ENCODE measurements at regions not wholly inside any gene's neighbourhood (a gene's known extent, or its start where the extent isn't known, plus 50 kb on each side); places are given as distances from the start of the nearest gene placed in this dataset.

DNA sequence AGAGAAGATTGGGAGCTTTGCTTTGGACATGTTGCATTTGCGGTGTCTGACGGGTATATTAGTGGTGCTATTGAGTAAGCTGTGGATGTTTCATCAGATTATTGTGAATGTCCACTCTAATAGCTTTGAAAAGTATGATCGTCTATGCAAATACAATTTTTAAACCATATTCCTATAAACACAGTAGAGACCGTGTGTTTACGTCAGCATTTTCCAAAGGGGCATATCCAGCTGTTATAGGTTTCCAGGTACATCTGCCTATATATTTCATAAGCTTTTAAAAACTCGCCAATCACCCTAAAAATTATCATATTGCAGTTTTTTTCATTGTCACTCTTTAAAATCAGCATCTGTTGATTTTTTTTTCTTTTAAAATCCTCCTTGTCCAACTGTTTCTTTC is 91.7 kb downstream of the NKX2-1 start:
- Histone ChIP-seq H3K4me1 (peaks cover 0 to under 1% (median 0%) of the 10 kb centered on the region in 12 donors), H3K4me3 (no peak overlapping the region), H3K9me3 (no peaks in the 10 kb centered on the region), H3K27me3 (peaks cover 0 to 9% (median 0%) of the 10 kb centered on the region in 9 donors), H3K27ac (no peak overlapping the region), H3K36me3 (no peaks in the 10 kb centered on the region)
- no peak for ATAC-seq
- WGBS, 4 donors: 69 to 86% (median 78%) methylated on average over 6 of the region's 6 CpGs
- intact Hi-C loops (cut with DNase I): no loop called here
- TF ChIP-seq, protein P1, sequence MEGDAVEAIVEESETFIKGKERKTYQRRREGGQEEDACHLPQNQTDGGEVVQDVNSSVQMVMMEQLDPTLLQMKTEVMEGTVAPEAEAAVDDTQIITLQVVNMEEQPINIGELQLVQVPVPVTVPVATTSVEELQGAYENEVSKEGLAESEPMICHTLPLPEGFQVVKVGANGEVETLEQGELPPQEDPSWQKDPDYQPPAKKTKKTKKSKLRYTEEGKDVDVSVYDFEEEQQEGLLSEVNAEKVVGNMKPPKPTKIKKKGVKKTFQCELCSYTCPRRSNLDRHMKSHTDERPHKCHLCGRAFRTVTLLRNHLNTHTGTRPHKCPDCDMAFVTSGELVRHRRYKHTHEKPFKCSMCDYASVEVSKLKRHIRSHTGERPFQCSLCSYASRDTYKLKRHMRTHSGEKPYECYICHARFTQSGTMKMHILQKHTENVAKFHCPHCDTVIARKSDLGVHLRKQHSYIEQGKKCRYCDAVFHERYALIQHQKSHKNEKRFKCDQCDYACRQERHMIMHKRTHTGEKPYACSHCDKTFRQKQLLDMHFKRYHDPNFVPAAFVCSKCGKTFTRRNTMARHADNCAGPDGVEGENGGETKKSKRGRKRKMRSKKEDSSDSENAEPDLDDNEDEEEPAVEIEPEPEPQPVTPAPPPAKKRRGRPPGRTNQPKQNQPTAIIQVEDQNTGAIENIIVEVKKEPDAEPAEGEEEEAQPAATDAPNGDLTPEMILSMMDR (IDR thresholded peaks at IDR 0.05): no peak
- TF ChIP-seq POLR2A (IDR thresholded peaks at IDR 0.05): no peak
- DNase-seq: no peak

DNA sequence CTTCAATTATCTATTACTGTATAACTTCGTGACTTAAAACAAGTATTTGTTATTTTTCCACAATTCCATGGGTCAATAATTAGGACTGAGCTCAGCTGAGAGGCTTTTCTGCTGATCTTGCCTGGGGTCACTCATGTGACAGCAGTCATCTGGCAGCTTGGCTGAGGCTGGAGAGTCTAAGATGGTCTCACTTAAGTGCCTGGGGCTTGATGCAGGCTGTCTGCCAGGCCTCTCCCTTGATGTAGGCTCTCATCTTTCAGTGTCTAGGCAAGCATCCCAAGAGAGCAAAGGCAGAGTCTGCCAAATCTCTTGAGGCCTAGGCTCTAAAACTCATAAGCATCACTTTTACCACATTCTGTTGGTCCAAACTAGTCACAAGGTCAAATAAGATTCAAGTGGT is 93.2 kb downstream of the NKX2-1 start:
- no peaks in the 10 kb centered on the region for H3K36me3 ChIP-seq
- H3K4me1 ChIP-seq: peaks cover 0 to 3% (median 0%) of the 10 kb centered on the region in 12 donors
- H3K27me3 ChIP-seq: peaks cover 0 to 9% (median 0%) of the 10 kb centered on the region in 9 donors
- H3K27ac ChIP-seq: no peak overlapping the region
- TF ChIP-seq, protein P1 (IDR thresholded peaks at IDR 0.05): no peak
- no peak for TF ChIP-seq POLR2A (IDR thresholded peaks at IDR 0.05)
- intact Hi-C loops (cut with DNase I): no loop called here
- no peak for ATAC-seq
- 73 to 79% (median 75%) methylated on average over 1 of the region's 1 CpG for WGBS, 4 donors
- no peak overlapping the region for H3K4me3 ChIP-seq
- H3K9me3 ChIP-seq: no peaks in the 10 kb centered on the region
- no peak for DNase-seq

DNA sequence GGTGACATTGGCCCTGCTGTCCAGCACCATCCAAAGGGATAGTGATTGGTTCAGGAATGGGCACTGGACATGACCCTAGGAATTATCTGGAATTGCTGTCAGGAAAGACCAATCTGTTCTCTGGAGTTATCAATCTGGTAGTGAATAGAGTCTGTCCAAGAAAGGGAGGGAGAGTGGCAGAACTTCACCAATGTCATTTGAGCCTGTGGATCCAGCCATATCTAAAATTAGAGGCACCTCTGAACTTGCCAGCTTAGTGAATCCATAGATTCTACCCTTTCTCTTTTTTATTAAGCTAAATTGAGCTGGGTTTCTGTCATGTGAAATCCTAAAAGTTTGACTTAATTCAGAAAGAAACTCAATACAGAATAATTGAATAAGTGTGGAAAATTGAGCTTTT is 93.9 kb downstream of the NKX2-1 start:
- H3K4me1 ChIP-seq: peaks cover 0 to 3% (median 0%) of the 10 kb centered on the region in 12 donors
- H3K27ac ChIP-seq: no peak overlapping the region
- ATAC-seq (no peak), DNase-seq (no peak)
- TF ChIP-seq POLR2A (IDR thresholded peaks at IDR 0.05): no peak
- TF ChIP-seq, protein P1 (IDR thresholded peaks at IDR 0.05): no peak
- no peaks in the 10 kb centered on the region for H3K9me3 ChIP-seq
- H3K4me3 ChIP-seq: no peak overlapping the region
- peaks cover 0 to 9% (median 0%) of the 10 kb centered on the region in 9 donors for H3K27me3 ChIP-seq
- no peaks in the 10 kb centered on the region for H3K36me3 ChIP-seq
- intact Hi-C loops (cut with DNase I): no loop called here

DNA sequence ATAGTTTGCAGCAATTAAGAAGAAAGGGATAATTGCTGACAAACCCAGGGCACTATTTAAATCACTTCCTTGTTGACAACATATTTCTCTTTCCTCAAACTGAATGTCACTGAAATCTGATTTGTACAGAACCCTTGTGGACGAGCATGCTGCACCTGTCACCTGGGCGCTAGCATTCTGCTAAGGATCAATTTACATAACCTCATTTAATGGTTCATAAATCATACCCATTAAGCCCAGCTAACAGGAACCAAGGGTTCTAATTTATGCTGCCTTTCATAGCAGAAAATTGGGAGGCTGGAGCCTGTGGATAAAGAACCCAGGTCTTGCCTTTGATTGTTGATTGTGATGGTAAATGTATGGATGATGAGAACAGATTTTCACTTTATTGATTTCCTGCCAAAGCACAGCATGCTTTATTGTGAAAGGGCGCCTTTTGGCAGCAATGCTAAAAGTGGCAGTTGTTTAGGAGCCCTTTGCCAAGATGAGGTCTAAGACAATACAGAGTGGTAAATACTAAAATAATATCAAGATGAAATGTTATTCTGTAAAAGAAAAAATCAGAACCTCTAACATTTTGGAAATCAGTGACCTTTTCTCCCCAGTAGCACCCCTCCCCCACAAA is 95.4 kb downstream of the NKX2-1 start:
- Histone ChIP-seq H3K9me3 (no peaks in the 10 kb centered on the region), H3K4me3 (no peak overlapping the region), H3K27me3 (no peaks in the 10 kb centered on the region), H3K36me3 (no peaks in the 10 kb centered on the region), H3K27ac (no peak overlapping the region), H3K4me1 (peaks cover 0 to 3% (median 0%) of the 10 kb centered on the region in 12 donors)
- no peak for DNase-seq
- 65 to 80% (median 69%) methylated on average over 3 of the region's 3 CpGs for WGBS, 4 donors
- no peak for ATAC-seq
- TF ChIP-seq, protein P1 (IDR thresholded peaks at IDR 0.05): no peak
- TF ChIP-seq POLR2A (IDR thresholded peaks at IDR 0.05): no peak
- intact Hi-C loops (cut with DNase I): no loop called here

Measured in heart left ventricle (tissue), 16 donors.